Kidney tubule cell (primary cell): ENCODE measurements at regions not wholly inside any gene's neighbourhood (a gene's known extent, or its start where the extent isn't known, plus 50 kb on each side); places are given as distances from the start of the nearest gene placed in this dataset.

ENCODE experiments used
- DNase-seq: peaks from one replicate; pipeline ENCODE4 v3.0.0-alpha.2; 2018; ENCODE audit warnings: low spot score

DNA sequence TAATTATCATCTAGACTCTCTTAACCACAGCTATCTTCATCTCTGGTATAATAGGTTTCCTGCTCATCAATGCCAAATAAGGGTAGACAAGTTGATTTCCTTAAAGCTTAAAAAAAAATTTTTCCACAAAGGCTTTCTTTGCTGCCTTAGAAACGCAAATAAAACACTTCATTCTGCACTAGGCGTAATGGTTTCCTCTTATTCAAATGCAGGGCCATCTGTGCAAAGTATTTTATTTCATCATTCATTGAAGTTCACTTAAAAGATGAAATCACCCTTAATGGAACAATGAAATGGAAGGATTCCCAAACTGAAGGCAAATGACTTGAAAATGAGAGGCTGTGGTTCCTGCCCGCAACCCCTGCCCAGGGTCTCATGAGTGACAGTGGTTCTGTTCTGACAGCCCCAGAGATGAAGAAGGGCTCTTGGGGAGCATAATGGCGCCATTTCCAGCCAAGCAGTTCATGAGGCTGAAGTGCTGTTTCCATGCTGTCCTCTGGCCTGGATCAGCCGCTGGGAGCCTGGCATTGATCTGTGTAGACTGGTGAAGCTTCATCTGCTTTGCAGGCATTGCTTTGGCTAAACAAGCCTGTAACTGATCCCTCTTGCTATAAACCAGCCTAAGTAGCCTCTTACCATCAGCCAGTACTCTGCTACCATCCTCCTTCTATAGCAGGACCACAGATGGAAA, 276.9 kb upstream of the WWC1 start:
- DNase-seq, result no peak

DNA sequence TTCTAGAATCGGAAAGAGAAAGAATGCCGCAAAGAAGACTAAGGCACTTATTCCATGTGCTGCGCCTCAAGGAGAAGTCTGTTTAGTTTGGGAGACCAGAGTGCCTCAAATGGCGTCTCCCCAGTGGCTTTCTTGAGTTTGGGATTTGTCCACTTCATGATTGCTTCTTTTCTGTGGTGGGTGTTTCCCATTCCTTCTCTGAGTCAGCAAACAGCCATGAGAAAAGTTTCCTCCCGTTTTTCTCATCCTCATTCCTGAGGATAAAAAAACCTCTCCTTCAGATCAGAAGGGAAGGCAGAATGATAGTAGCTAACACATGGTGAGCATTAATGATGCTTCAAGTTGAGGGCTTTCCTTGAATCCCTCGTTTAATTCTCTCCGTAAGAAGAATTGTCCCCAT, 275.9 kb upstream of the WWC1 start:
- no peak for DNase-seq

DNA sequence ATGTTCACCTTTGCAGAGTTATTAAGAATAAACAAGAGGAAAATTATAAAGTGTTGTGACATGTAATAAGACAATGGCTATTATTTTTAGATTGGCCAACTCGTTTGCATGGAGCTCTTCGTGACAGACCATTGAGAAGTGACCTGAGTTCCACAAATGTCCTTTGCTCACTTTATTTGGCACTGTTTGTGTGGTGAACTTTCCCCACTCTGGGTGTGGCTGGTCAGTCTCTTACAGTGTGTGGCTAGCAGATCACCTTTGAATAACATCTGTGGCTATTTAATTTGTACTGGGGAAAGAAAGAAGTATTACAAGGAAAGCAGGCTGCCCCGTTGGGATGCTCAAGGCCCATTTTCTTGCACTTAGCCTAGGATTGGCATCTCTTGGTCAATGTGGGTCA, 274.1 kb upstream of the WWC1 start:
- no peak for DNase-seq

DNA sequence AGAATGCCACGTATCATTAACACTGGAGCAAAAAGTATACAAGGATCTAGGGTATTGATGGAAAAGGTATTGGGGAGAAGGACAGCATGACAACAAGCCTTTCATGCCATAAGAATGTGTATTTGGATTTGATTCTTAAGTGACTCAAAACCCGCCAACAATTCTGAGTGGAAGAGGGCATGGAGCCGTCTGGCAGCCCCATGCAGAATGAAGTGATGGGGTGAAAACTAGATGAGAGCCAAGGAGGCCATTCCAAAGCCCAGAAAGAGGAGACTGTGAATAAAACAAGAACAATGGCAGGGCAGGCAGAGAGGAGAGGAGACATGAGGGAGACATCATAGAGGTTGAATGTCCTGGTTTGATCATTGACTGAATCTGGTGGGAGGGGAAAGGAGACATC, 272.3 kb upstream of the WWC1 start:
- DNase-seq, result no peak

DNA sequence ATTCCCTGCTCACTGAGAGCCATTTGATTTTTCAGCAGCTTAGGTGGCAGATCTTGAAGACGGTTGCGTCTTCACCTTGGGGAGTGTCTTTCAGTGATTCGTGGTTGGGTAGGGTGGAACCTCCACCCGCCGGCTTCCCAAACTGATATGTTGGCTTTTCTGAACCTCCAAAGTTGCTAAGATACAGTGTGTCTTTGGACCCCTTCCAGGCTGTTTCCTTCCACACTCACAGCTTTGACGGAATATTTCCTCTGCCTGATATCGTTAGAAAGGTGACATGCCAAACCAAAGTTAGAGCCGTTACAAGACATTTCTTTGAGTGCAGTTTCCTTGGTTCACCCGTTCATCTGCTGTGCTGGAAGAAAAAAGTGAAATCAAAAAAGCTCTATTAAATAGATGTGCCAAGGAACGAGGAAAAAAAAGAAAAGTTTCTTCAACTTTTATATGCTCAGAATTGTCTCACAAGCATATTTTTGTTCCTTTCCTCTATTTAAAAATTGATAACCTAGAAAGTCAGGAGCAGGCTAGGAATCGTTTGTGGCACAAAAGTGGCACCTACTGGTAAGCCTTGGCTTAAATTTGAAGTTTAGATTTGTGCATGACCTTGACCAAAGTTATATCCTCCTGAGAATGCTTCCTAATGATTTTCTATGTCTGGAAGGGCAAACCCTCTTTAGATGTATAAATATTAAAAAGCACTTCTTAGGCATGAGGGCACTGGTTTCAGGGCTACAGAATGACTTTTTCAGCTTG, 270.7 kb upstream of the WWC1 start:
- DNase-seq, result peak; percentile 15

DNA sequence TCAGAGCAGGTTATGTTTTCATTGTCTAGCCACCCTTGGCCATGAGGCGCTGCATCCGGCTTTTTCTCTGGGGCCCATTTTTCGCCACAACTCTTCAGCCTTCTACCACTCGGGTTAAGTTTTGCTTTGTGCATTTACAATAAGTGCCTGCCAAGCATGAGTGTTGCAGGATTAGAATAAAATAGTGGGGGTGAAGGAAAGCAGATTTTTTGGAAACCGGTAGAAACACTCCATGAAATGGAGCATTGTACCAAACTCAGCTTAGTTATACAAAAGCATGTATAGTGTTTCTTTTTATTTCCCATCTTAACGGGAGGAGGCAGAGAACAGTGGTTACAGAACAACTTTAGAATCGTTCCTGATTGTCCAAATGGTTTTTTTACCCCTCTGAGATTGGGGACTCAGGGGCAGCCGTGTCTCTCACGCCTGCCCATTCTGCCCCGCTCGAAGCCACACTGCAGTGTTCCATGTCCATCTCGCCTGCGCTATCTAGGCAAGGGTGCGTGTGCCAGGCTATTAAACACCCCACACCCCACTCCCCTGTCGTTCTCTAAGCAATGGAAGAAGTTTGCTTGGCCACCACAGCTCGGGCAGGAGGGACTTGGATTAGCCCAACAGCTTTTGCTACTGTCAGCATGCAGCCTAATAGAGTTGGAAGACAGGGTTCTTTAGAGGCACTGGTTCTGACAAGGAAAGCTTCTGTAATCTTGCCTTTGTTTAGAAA, 268.8 kb upstream of the WWC1 start:
- no peak for DNase-seq

DNA sequence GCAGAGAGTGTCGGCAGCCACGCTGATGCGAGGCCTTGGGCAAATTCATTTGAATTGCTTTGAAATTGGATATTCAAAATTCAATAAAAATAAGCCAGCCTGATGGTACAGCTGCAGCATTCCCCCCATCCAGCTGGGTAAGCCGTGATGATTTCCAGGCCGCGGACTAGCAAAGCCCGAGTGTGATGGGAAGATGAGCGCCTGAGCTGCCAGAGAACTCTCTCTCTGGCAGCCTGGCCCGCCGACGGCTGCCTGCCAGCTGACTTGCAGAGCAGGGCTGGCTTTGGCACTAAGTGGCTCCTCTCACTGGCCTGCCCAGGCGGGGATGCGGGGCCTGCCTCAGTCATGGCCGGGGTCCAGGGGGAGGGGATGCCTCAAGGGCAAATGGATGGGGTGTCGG, 268.3 kb upstream of the WWC1 start:
- DNase-seq, result no peak

DNA sequence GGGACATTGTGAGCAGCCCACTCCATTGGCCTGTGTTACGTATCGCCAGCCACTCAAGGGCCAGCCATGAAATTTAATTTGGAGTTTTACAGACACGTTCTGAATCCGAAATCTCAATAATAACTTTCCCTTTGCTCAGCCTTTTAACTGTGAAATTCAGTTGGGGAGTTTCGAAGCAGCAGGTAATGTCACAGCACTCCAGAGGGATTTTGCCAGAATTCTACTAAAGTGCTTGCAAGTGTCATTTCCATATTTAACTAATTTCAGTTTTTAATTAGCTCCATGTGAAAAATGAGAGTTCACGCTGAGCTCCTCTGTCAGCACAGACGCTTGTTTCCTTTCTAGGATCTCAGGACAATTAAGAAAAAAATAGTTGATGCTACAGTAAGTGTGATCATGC, 267.1 kb upstream of the WWC1 start:
- DNase-seq, result no peak

DNA sequence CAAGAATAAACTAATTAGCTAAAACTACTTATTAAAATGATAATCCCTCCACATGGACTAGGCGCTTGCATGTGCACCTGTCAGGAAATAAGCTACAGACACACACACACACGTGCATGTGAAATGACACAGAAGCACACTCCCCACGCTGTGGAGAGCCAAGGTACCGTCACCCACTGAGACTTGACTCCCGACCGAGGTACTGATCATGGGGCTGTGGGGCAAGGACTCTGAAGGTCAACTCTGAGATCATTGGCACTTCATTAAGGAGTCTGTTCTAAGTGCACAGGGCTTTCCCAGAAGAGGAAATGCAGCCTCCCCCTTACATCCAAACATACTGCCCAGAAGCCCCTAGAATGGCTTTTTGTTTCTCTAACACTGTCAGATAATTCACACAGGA, 264.4 kb upstream of the WWC1 start:
- DNase-seq, result no peak

DNA sequence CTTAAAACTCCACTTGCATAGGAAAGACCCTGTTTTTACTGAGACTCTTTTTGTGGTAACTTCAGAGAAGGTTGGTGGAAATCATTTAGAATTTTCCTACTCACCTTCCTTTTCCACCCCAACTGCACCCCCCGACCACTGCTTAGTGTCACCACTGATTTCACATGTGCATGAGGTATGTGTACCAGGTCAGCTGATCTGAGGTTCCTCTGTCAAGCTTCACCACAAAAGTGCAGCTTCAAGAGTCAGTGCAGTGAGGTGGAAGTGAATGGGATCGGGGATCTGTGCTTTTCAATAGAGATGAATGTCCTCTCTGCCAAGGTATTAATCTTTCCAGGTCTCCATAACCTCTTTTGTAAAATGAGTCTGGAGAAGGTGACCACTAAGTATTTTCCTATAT, 260.5 kb upstream of the WWC1 start:
- peak; percentile 9 for DNase-seq

DNA sequence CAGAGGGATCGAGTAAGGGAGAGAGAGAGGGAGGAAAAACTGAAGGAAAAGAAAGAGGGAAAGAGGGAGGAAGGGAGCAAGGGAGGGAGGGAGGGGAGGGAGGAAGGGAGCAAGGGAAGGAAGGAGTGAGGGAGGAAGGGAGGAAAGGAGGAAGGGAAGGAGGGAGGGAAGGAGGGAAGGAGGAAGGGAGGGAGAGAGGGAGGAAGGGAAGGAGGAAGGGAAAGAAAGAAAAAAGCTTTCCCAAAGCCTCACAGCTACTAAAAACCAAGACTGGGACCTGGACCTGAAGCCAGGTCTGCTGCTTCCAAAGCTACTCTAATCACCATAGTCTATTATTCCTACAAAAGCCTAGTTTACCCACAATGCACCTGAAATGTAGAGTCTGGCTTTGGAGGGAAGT, 259.8 kb upstream of the WWC1 start:
- no peak for DNase-seq

DNA sequence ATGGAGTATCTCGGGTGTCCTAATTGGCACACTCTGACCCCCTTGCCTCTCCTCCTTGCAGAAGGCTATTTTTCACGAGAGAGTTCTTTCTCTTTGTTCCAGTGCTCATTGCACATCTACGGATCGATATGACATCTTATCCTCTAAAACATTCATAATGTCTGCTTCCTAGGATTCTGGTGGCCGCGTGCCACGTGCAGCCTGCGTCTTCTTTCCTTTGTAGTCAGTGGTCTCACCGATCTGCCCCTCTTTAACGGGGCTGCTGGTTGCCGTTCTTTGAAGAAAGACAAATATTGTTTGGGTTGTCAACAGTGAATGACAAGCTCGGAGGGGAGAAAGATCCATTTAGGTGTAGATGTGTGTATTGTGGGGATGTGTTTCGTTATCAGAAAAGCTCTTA, 252.4 kb upstream of the WWC1 start:
- DNase-seq, result no peak

DNA sequence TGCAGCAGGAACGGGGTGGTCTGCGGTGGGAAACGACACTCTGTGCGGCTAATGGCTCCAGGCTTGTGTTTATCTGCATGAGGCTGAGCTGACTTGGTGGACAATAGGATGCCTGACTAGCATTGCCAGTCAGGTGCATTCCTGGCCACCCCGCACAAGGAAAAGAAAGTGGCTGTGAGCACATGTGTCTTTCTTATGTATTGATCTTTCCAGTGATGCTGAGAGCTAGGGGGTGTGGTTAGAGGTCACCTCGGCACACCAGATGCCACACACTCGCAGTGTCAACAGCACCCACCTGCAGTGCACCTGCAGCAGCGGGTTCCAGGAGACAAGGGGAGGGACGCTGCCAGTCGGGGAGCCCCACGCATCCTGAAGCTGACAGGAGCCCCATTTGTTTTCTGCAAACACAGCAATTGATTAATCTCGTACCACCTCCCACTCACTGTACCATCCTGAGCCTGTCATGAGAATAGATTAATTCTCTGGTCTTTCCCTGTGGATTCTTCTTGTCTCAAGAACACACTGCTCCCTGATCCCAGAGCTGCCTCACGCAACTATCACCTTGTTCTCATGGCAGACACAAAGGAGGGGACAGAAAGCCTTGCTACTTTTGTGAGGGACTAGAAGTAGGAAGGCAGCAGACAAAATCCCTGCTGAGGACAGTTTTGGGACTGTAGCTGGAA, 251.7 kb upstream of the WWC1 start:
- no peak for DNase-seq

DNA sequence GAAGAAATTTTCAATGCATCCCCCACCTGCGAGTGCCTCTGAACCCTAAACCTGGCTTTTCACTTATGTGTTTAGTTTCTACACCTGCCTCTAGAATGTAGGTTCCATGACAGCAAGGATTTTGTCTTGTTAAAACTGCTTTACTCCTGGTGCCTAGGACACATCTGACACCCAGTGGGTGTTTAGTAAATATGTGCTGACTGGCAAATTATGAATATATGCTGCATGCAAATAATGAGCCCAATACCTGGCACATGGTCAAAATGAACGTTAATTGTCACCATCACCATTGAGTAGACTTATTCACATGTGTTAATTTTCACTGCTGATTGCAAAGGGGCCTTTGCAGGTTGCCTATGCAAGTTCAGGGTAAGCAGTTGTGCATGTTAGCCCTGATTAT, 249.9 kb upstream of the WWC1 start:
- DNase-seq, result no peak

DNA sequence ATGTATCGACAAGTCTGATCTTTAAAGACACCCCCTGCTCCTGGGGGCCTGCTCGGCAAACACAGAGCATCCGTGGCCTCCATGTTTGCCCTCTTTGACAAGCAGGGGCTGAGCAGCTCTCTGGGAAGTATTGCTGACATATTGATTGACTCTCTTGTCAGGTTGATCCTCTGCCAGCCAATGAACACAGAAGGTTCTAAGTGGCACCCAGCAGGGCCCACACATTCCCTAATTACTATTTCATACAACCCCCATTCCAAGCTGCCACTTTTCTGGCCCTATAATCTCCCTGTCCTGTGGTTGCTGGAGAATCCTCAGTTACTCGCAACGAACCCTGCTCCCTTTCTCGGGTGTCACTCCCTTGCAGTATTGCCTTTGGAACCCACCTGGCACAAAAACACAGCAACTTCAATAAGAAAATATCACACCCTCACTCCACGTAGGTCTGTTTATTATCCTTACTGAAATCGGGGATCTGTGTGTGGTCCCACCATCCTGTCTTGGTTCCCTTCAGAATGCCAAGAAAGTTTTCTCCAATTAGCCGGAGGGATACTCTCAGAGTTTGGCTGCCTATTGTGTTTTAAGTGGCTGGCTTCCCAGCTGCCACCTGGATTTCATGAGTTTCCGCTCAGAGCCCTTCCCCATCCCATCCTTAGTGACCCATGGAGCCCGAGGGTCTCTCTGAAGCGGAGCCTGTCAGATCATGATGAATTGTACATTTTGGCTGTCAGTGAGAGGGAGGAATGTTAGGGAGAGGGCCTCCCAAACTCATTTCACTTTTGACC, 249.0 kb upstream of the WWC1 start:
- DNase-seq, result no peak

DNA sequence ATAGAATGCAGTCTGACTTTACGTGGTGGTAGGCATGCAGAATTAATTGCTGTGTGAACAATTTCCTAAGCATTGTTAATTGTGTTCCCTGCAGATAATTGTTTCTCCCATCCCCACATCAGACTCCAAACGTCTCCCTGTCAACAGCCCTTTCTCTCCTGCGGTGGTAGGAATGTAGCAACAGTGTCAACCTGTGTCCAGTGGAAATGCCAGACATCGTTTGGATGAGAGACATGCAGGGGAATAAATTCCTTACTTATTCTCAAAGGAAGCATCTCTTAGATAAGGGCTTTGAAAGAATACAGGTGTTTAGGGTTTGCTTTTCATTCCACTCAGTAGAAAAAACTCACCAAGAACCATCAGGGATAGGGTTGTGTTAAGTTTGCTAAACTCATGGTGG, 245.3 kb upstream of the WWC1 start:
- no peak for DNase-seq

DNA sequence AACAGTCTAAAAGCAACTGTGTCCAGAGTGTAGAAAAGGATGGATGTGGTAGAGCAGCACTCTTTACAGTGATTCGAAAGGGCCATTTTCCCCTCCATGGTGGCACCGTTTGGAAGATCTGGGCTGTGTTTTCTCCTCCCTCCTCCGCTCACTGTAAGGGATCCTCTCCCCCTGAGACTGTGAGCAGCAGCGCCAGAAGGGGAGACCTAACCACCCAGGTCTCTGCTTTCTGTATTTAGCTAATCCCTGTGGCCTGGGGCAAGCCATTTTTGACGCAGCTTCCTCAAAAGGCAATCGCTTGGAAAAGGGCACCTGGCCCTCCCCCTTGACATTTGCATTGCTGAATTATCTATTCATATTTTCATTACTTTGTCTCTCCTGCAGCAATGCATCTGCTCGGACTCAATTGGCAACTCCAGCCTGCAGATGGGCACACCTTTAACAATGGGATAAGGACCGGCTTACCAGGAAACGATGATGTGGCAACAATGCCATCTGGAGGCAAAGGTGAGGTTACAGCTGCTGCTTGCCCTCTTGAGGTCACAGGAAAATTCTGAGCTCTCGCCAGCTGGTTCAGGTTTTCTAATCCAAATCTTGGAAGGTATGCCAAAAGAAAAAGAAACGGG, 244.3 kb upstream of the WWC1 start:
- DNase-seq, result peak; percentile 74

DNA sequence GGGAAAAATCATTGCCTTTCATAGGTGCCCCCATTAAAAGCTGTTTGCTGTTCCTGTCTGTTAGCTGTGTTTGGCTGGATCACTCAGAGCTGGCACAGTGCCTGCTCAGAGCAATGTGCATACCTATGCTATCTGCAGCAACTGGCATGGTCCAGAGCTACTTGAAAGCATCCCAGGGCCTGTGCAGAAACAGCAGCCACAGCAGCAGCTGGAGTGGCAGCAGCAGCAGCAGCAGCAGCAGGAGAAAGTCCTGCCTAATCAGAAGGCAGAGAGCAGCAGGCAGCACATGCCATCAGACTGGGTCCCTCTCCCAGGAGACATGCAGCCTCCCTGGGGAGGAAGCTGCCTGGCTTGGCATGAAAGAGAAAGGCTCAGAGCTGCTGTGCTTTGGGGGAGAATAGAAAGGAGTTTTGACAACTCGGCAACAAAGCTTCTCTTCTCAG, 243.8 kb upstream of the WWC1 start:
- no peak for DNase-seq

DNA sequence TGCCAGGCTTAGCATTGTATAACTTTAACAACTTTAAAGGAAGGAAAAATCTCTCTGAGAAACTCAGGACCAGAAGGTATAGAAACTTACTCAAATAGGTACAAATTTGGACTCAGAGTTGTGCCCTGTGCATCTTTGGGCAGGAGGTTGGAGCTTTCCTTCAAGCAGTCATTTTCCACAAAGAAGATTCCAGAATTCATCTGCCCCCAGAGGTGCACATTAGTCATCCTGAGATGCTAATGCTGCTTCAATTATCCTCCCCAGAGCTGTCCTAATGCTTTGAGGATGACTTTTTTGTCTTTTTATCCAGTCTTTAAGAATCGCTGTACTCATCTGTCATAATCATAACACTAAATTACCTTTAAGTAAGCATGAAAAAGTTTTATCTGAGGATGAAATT, 243.0 kb upstream of the WWC1 start:
- no peak for DNase-seq

DNA sequence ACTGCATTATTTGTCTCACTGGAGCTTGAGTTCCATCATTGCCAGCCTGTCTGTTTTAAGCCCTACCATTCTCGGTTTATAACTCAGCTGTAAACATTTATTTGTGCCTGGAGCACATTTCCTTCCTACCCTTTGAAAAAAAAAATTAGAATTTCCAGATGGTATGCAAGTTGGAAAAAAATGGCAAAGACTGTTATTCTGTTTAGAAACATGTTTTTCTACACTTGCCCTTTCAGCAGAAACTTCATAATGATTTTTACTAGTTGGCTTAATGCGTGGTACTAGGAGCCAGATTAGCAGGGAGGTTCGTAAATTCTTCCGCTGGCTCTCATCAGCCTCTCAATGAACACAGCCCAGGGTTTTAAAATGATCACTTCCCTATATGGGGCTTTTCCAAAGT, 238.8 kb upstream of the WWC1 start:
- DNase-seq, result no peak

DNA sequence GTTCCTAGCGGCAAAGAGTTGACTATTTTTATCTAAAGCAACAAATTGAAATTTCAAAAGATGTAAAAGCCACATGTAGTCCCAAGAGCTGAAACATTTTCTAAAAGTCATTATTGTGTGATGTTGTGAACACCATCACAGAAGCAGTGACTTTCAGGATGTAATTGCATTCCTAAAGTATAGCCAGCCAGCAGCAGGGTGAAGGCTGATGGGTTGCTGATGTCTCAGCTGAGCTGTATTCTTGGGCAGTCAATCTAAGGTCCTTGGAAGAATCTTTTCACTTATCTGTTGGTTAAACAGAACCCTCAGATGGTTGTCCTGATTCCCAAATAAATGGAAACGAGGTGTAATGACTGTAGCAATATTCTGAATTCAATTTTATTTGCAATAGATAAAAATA, 237.4 kb upstream of the WWC1 start:
- no peak for DNase-seq
